Right ventricle myocardium superior (tissue), 1 donor: ENCODE measurements at regions not wholly inside any gene's neighbourhood (a gene's known extent, or its start where the extent isn't known, plus 50 kb on each side); places are given as distances from the start of the nearest gene placed in this dataset.
"Not testable (repeated sequence)": the region's sequence is repeated elsewhere in the genome, so short reads cannot be mapped to it uniquely, and the experiment has no call there.

ENCODE experiments used
- ATAC-seq: fragments of 200-7000 bp; cut with Tn5 transposase; one replicate; pipeline ENCODE4 v1.9.1; 2020; ENCODE audit warnings: mild to moderate bottlenecking; ENCODE audit not compliant: poor library complexity
- DNase-seq: peaks from one replicate; pipeline ENCODE4 v3.0.0-alpha.2; 2020
- intact Hi-C: fragments of 100-400 bp; cut with DNase I; formaldehyde crosslinking; loops from one replicate; pipeline ENCODE4 v1.11.2; 2022
- donor health status: DM: no; HTN: yes; CAD: no; lungs with severe emphysema.

GRCh38 chr2:219868635-219869034 is 241.2 kb downstream of the SLC4A3 start:
- intact Hi-C loops, result no loop called here
- ATAC-seq, result no peak

DNA sequence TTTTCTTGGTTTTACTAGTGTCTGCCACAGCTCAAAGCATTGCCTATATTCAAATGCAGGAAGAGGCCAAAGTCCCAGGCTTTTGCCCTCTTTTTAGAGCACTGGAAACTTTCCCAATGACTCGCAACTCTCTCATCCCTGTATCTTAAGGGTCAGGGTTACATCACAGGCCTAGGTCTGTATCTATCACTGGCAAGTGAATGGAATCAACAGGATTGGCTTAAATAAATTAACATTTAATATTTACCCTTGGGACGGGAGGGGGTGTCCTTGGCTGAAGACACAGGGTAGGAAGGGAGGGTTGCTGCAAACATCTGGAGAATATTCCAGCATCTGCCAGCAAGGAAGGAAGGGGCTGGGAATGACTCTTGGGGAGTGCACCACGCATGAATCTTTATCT is 242.6 kb downstream of the SLC4A3 start:
- intact Hi-C loops, result no loop called here
- DNase-seq (no peak), ATAC-seq (peak; percentile 34)

More at GRCh38 chr2:219868635-219869034, 241.2 kb downstream of the SLC4A3 start:
- no peak for DNase-seq

GRCh38 chr2:219871351-219871750 is 243.9 kb downstream of the SLC4A3 start:
- intact Hi-C loops, result no loop called here
- ATAC-seq (no peak), DNase-seq (no peak)

GRCh38 chr2:219875036-219875435 is 247.6 kb downstream of the SLC4A3 start:
- no peak for ATAC-seq
- DNase-seq, result no peak
- intact Hi-C loops, result no loop called here

GRCh38 chr2:219875986-219876385 is 248.6 kb downstream of the SLC4A3 start:
- DNase-seq, intact Hi-C loops, ATAC-seq: not testable (repeated sequence)

DNA sequence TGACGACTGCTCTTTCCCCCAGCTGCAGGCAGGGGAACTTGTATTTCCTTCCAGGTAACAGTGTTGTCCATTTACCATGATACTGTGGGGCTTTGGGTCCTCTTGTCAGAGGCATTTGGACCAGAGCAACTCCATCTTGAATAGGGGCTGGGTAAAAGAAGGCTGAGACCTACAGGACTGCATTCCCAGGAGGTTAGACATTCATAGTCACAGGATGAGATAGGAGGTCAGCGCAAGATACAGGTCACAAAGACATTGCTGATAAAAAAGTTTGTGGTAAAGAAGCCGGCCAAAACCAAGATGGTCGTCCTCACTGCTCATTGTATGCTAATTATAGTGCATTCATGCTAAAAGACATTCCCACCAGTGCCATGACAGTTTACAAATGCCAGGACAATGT is 249.5 kb downstream of the SLC4A3 start:
- DNase-seq, result no peak
- intact Hi-C loops, result no loop called here
- no peak for ATAC-seq

GRCh38 chr2:219877728-219878127 is 250.3 kb downstream of the SLC4A3 start:
- DNase-seq (no peak), ATAC-seq (no peak)
- intact Hi-C loops, result no loop called here

DNA sequence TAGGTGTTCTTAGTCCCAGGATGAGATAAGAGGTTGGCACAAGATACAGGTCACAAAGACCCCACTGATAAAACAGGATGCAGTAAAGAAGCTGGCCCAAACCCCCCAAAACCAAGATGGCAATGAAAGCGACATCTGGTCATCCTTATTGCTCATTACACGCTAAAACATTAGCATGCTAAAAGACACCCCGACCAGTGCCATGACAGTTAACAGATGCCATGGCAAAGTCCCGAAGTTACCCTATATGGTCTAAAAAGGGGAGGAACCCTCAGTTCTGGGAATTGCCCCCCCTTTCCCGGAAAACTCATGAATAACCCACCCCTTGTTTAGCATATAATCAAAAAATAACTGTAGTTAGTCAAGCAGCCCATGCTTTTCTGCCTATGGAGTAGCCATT is 251.1 kb downstream of the SLC4A3 start:
- no peak for ATAC-seq
- no peak for DNase-seq
- intact Hi-C loops, result no loop called here

DNA sequence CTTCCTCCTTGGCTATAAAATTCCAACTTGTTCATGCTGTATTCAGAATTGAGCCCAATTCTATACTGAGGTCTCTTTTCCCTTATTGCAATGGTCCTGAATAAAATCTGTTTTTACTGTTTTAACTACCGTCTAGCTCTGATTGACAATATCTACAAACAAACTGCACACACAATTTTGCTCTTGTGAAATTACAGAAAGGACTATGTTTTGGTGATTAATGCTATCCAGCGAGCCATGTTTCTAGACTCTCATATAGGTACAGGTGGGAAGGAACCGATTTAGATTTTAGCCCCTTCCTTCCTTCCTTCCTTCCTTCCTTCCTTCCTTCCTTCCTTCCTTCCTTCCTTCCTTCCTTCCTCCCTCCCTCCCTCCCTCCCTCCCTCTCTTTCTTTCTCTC is 254.4 kb downstream of the SLC4A3 start:
- intact Hi-C loops, result no loop called here
- DNase-seq, result no peak
- no peak for ATAC-seq

- intact Hi-C loops, result no loop called here
- DNase-seq (no peak), ATAC-seq (no peak)
Measured at GRCh38 chr2:219886615-219887014, 259.2 kb downstream of the SLC4A3 start.

GRCh38 chr2:219887870-219888269 is 260.4 kb downstream of the SLC4A3 start:
- DNase-seq, result no peak
- intact Hi-C loops, result no loop called here

GRCh38 chr2:219893541-219893940 is 266.1 kb downstream of the SLC4A3 start:
- intact Hi-C loops, result no loop called here
- ATAC-seq (no peak), DNase-seq (no peak)

More at GRCh38 chr2:219887870-219888269, 260.4 kb downstream of the SLC4A3 start:
- ATAC-seq, result no peak

DNA sequence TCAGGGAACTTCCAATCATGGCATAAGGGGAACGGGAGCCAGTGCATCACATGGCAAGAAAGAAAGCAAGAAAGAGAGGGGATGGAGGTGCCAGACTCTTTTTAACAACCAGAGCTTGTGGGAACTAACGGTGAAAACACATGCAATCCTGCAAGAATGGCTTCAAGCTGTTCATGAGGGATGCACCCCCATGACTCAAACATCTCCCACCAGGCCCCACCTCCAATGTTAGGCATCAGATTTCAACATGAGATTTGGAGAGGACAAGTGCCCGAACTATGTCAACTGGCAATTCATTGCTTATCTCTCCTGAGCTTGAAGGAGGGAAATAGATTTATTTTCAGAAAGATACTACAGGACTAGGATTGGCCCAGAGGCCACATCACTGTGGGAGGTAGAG is 270.0 kb downstream of the SLC4A3 start:
- ATAC-seq (no peak), DNase-seq (no peak)
- intact Hi-C loops, result no loop called here

DNA sequence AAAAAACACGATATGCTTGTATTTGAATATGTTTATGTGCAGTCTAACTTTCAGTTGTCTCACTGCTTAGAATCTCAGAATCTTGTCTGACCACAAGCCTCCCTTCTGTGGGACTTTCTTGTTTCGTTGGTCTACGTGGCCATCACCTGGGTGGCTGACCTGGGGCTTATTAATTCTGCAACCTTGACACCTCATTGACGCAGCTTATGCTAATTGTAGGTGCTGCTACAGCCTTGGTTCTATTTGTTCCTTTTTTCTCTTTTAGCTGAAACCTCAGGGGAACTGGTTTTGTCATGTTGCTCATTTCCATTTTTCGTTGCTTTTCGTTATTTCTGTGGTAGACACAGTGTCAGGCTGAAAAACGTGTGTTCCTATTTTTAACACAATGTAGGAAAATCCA is 273.7 kb downstream of the SLC4A3 start:
- DNase-seq, result no peak
- no peak for ATAC-seq
- intact Hi-C loops, result no loop called here

DNA sequence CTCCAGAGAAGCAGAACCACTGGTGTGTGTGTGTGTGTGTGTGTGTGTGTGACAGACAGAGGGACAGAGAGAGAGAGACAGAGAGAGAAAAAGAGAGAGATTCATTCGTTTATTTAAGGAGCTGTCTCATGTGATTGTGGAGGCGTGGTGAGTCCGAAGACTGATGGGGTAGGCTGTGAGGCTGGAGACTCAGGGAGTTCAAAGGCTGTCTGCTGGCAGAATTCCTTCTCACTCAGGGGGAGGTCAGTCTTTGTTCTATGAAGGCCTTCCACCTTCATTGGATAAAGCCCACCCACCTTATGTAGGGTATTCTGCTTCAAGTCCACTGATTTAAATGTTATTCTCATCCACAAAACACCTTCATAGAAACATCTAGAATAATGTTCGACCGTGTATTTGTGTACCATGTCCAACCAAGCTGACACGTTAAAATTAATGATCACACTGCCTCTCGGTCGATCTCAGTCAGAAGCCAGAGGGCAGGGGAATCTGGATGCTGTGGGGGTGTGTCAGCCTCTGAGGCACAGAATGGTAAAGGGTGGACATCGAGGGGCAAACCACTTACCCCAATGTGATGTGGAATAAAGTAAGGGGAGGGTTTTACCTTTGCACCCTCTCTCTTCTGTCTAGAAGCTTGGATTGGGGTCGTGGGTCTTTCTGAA is 275.6 kb downstream of the SLC4A3 start:
- intact Hi-C loops, result no loop called here
- DNase-seq, result no peak
- no peak for ATAC-seq

- intact Hi-C loops, result no loop called here
- ATAC-seq (no peak), DNase-seq (no peak)
Measured at GRCh38 chr2:219905640-219906039, 278.2 kb downstream of the SLC4A3 start.

DNA sequence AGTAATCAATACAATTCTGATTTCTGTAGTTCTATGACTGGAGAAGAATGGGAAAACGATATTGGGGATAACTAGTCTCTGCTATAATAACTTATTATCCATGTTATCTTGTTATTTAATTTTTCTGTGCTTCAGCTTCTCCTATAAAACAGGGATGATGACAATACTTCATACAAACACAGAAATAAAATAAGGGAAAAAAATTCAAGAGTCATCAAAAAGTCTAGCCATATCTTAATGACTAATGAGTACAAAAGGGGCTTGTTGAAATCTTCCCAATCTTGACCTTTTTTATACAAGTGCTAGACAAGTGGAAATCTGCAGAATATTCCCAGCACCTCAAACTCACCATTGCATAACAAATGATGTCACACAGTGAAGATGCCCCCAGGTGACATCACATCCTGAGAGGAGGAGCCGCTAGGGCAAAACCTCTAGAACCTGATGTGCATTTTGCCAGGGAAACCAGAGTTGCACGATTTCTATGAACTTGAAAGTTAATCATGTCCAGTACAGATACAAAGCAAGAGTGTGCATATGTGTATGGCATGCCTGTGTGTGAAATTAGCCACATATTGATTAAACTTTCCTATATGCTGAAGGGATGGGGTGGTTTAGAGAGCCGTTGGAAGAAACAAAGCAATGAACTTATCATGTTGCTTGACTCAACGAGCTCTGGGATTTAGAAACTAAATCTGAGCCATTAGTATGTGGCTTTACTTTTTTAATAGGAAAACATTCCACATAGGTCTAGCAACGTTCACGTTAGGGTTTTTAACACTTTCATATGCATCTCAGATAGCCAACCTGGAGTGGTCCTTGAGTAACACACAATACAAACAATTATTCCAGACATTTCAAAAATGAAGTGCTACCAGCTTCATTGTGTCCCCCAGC is 278.9 kb downstream of the SLC4A3 start:
- no peak for ATAC-seq
- intact Hi-C loops, result no loop called here
- DNase-seq, result no peak

- ATAC-seq (no peak), DNase-seq (no peak)
- intact Hi-C loops, result no loop called here
Measured at GRCh38 chr2:219907011-219907365, 279.6 kb downstream of the SLC4A3 start.

DNA sequence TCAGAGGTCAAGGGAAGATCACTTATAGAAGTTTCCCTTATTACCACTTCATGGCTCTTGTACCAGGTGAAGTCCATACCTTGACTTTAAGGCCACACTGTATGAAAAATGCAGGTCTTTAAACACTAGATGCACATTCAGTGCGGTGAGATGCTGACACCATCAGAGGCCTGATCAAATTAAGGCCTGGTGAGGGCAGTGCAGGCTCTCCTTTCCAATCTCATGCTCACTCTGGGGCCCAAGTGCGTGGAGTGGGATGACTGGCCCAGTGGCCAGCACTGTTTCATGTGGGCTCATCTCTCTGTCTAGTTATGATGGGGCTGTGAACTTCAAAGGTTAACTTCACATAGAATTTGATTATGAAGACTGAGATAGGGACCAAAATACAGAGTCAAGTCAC is 281.1 kb downstream of the SLC4A3 start:
- intact Hi-C loops, result no loop called here
- no peak for DNase-seq
- ATAC-seq, result no peak

DNA sequence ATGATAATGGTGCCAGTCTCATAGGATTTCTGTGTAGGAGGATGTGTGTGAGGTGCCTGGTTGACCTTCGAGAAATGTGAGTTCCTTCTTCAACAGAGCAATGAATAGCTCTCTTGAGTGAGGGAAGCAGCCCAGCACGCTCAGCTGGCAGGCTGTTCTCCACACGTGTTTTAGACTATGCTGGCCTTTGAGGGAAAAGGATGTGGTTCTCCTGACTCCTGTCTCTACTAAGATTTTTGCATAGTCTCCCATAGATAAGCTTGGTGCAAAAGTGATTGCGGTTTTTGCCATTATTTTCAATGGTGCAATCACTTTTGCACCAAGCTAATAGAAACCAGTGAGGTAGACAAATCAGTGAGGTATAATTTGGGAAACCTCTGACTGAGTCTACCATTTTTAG is 284.1 kb downstream of the SLC4A3 start:
- intact Hi-C loops, result no loop called here
- no peak for ATAC-seq

More for the DNA sequence above, 284.1 kb downstream of the SLC4A3 start:
- no peak for DNase-seq
